ENCODE measurements at regions not wholly inside any gene's neighbourhood (a gene's known extent, or its start where the extent isn't known, plus 50 kb on each side); places are given as distances from the start of the nearest gene placed in this dataset.

GRCh38 chr1:55305735-55306134 is 90.6 kb upstream of the USP24 start:
- intact Hi-C loops (cut with DNase I), result no loop called here
- 50 to 52% methylated on average over 2 of the region's 2 CpGs for WGBS, 2 donors
- peaks cover 0 to 7% (median 2%) of the 10 kb centered on the region in 3 donors for H3K4me1 ChIP-seq

GRCh38 chr1:55304229-55304740 is 89.1 kb upstream of the USP24 start:
- Histone ChIP-seq H3K9me3 (no peaks in the 10 kb centered on the region), H3K27ac (no peak overlapping the region), H3K4me1 (no peaks in the 10 kb centered on the region), H3K4me3 (no peak overlapping the region), H3K36me3 (no peaks in the 10 kb centered on the region), H3K27me3 (peaks cover 0 to 15% (median 0%) of the 10 kb centered on the region in 4 donors)
- intact Hi-C loops (cut with DNase I), result no loop called here
- 17 to 73% methylated on average over 1 of the region's 1 CpG for WGBS, 2 donors
- no peak for DNase-seq
- TF ChIP-seq CTCF (IDR thresholded peaks at IDR 0.05), result no peak
- TF ChIP-seq POLR2A (IDR thresholded peaks at IDR 0.05), result no peak

More at GRCh38 chr1:55305735-55306134, 90.6 kb upstream of the USP24 start:
- TF ChIP-seq CTCF (IDR thresholded peaks at IDR 0.05), result no peak
- TF ChIP-seq POLR2A (IDR thresholded peaks at IDR 0.05), result no peak
- Histone ChIP-seq H3K27ac (no peak overlapping the region), H3K9me3 (no peaks in the 10 kb centered on the region), H3K36me3 (no peaks in the 10 kb centered on the region), H3K4me3 (no peak overlapping the region), H3K27me3 (peaks cover 0 to 15% (median 0%) of the 10 kb centered on the region in 4 donors)
- no peak for DNase-seq

- DNase-seq, result no peak
- intact Hi-C loops (cut with DNase I), result no loop called here
- Histone ChIP-seq H3K27me3 (peaks cover 0 to 10% (median 0%) of the 10 kb centered on the region in 4 donors), H3K4me1 (no peaks in the 10 kb centered on the region), H3K4me3 (no peak overlapping the region), H3K36me3 (no peaks in the 10 kb centered on the region), H3K9me3 (no peaks in the 10 kb centered on the region), H3K27ac (no peak overlapping the region)
- WGBS, 2 donors, result 63 to 94% methylated on average over 2 of the region's 2 CpGs
- TF ChIP-seq CTCF (IDR thresholded peaks at IDR 0.05) (no peak), POLR2A (IDR thresholded peaks at IDR 0.05) (no peak)
Observed at GRCh38 chr1:55302972-55303371, 87.8 kb upstream of the USP24 start.

- WGBS, 2 donors, result 64 to 96% methylated on average over 2 of the region's 2 CpGs
- intact Hi-C loops (cut with DNase I), result no loop called here
- no peak for DNase-seq
- peaks cover 0 to 10% (median 0%) of the 10 kb centered on the region in 4 donors for H3K27me3 ChIP-seq
- no peaks in the 10 kb centered on the region for H3K9me3 ChIP-seq
- H3K36me3 ChIP-seq, result no peaks in the 10 kb centered on the region
- no peak overlapping the region for H3K27ac ChIP-seq
- no peaks in the 10 kb centered on the region for H3K4me1 ChIP-seq
- no peak overlapping the region for H3K4me3 ChIP-seq
- TF ChIP-seq CTCF (IDR thresholded peaks at IDR 0.05) (no peak), POLR2A (IDR thresholded peaks at IDR 0.05) (no peak)
Observed at GRCh38 chr1:55301912-55302311, 86.7 kb upstream of the USP24 start.

GRCh38 chr1:55300975-55301374 is 85.8 kb upstream of the USP24 start:
- Histone ChIP-seq H3K4me1 (no peaks in the 10 kb centered on the region), H3K9me3 (no peaks in the 10 kb centered on the region), H3K4me3 (no peak overlapping the region), H3K27ac (no peak overlapping the region), H3K36me3 (no peaks in the 10 kb centered on the region), H3K27me3 (peaks cover 0 to 6% (median 0%) of the 10 kb centered on the region in 4 donors)
- no peak for DNase-seq
- intact Hi-C loops (cut with DNase I), result no loop called here
- TF ChIP-seq POLR2A (IDR thresholded peaks at IDR 0.05), result no peak
- no peak for TF ChIP-seq CTCF (IDR thresholded peaks at IDR 0.05)
- 50 to 61% methylated on average over 3 of the region's 5 CpGs for WGBS, 2 donors
